Fibroblast of pulmonary artery (primary cell): ENCODE measurements at regions not wholly inside any gene's neighbourhood (a gene's known extent, or its start where the extent isn't known, plus 50 kb on each side); places are given as distances from the start of the nearest gene placed in this dataset.

Experiments
- DNase-seq: peaks from one replicate; pipeline ENCODE4 v3.0.0-alpha.2; 2010; ENCODE audit warnings: low read depth
- H3K4me3 ChIP-seq: replicated peaks from 2 replicates; pipeline ENCODE4 v1.5.1; 2011; ENCODE audit warnings: low read depth, mild to moderate bottlenecking, control low read depth, low read length, moderate library complexity
- CTCF ChIP-seq: IDR thresholded peaks from 2 replicates; pipeline ENCODE4 v1.5.1; 2011; ENCODE audit warnings: mild to moderate bottlenecking, control low read depth, low read length, inconsistent platforms; ENCODE audit errors: missing control alignments

GRCh38 chr5:124621279-124621678, 125.2 kb downstream of the ZNF608 start:
- TF ChIP-seq CTCF: no peak
- no peak overlapping the region for H3K4me3 ChIP-seq
- DNase-seq: no peak

GRCh38 chr5:124620743-124621142, 125.7 kb downstream of the ZNF608 start:
- TF ChIP-seq CTCF: no peak
- DNase-seq: no peak
- H3K4me3 ChIP-seq: no peak overlapping the region

- no peak for TF ChIP-seq CTCF
- H3K4me3 ChIP-seq: no peak overlapping the region
- DNase-seq: no peak
These were observed 127.3 kb downstream of the ZNF608 start for GRCh38 chr5:124619121-124619520.

- no peak for TF ChIP-seq CTCF
- no peak for DNase-seq
- H3K4me3 ChIP-seq: no peak overlapping the region
These were observed 128.7 kb downstream of the ZNF608 start for GRCh38 chr5:124617787-124618186.

GRCh38 chr5:124614836-124615385, 131.5 kb downstream of the ZNF608 start:
- no peak for DNase-seq

GRCh38 chr5:124614105-124614504, 132.3 kb downstream of the ZNF608 start:
- TF ChIP-seq CTCF: no peak
- H3K4me3 ChIP-seq: no peak overlapping the region
- DNase-seq: no peak

More at GRCh38 chr5:124614836-124615385, 131.5 kb downstream of the ZNF608 start:
- no peak overlapping the region for H3K4me3 ChIP-seq
- no peak for TF ChIP-seq CTCF

GRCh38 chr5:124613273-124613953, 133.0 kb downstream of the ZNF608 start:
- H3K4me3 ChIP-seq: no peak overlapping the region
- no peak for DNase-seq
- no peak for TF ChIP-seq CTCF
